B cell (primary cell): ENCODE measurements at regions not wholly inside any gene's neighbourhood (a gene's known extent, or its start where the extent isn't known, plus 50 kb on each side); places are given as distances from the start of the nearest gene placed in this dataset.

ENCODE experiments used
- ATAC-seq: fragments of 200-7000 bp; cut with Tn5 transposase; one replicate; pipeline ENCODE4 v1.10.0; 2021; ENCODE audit warnings: low read depth, mild to moderate bottlenecking, moderate number of reproducible peaks, moderate library complexity
- CTCF ChIA-PET: fragments of 350-600 bp; sonication (Branson Sonifier 250); formaldehyde crosslinking; loops from one replicate; lab custom pipeline; 2021; ENCODE audit warnings: antibody characterized with exemption, inconsistent platforms; lab: Charles Lee
- POLR2A ChIA-PET: fragments of 350-600 bp; sonication (Branson Sonifier 250); formaldehyde crosslinking; loops from one replicate; lab custom pipeline; 2021; ENCODE audit warnings: antibody characterized with exemption; lab: Charles Lee
- DNase-seq: peaks from one replicate; pipeline ENCODE4 v3.0.0; 2013
- H2AFZ ChIP-seq: 2 replicates; pipeline ENCODE4 v1.6.1; 2012; ENCODE audit warnings: mild to moderate bottlenecking, low read depth, low read length; ENCODE audit not compliant: insufficient read depth, poor library complexity, severe bottlenecking
- H3K27ac ChIP-seq, 2 donors: 1 replicate in 1 of 2; 2 replicates in 1 of 2; pipeline ENCODE4 v1.5.1; 2012 to 2013; ENCODE audit warnings: low read length in 2 of 2, mild to moderate bottlenecking in 2 of 2, moderate library complexity in 1 of 2
- H3K27me3 ChIP-seq, 4 experiments: fragments of 200-600 bp in 1 of 4; sonication (generic) in 1 of 4; replicated peaks in 1 of 4; 1 replicate in 2 of 4; 2 replicates in 2 of 4; pipeline versions ENCODE4 v1.6.1 to v1.7.0; 2013 to 2016; ENCODE audit warnings: low read length in 3 of 4, mild to moderate bottlenecking in 2 of 4, mixed read lengths in 1 of 4, moderate library complexity in 1 of 4; ENCODE audit not compliant: insufficient read depth in 4 of 4, control insufficient read depth in 3 of 4; ENCODE audit errors: control extremely low read depth in 1 of 4
- H3K36me3 ChIP-seq, 2 experiments: replicated peaks in 1 of 2; 1 replicate in 1 of 2; 2 replicates in 1 of 2; pipeline versions ENCODE4 v1.6.1 to v1.7.1; 2013; ENCODE audit warnings: low read length in 1 of 2; ENCODE audit not compliant: insufficient read depth in 2 of 2, control insufficient read depth in 1 of 2; ENCODE audit errors: control extremely low read depth in 1 of 2, extremely low read depth in 1 of 2
- H3K4me1 ChIP-seq, 2 donors: fragments of 200-600 bp in 1 of 2; sonication (generic) in 1 of 2; 1 replicate in 1 of 2; 2 replicates in 1 of 2; pipeline versions ENCODE4 v1.5.1 to v1.6.1; 2013 to 2017; ENCODE audit warnings: low read length in 2 of 2; ENCODE audit not compliant: control insufficient read depth in 2 of 2, insufficient read depth in 2 of 2
- H3K4me2 ChIP-seq: replicated peaks from 2 replicates; pipeline ENCODE3; 2012; ENCODE audit warnings: mild to moderate bottlenecking, low read depth, low read length; ENCODE audit not compliant: poor library complexity, severe bottlenecking
- H3K4me3 ChIP-seq, 5 experiments: fragments of 200-600 bp in 1 of 5; sonication (generic) in 1 of 5; 1 replicate in 3 of 5; 2 replicates in 2 of 5; pipeline versions ENCODE4 v1.5.1 to v1.7.0; 2011 to 2016; ENCODE audit warnings: low read length in 4 of 5, mild to moderate bottlenecking in 4 of 5, low read depth in 2 of 5, control low read depth in 1 of 5, moderate library complexity in 1 of 5; ENCODE audit not compliant: insufficient read depth in 1 of 5; ENCODE audit errors: control extremely low read depth in 1 of 5, extremely low read depth in 1 of 5
- H3K79me2 ChIP-seq: fragments of 200-600 bp; sonication (generic); one replicate; pipeline ENCODE4 v1.6.0; 2016; ENCODE audit warnings: low read length; ENCODE audit not compliant: control insufficient read depth, insufficient read depth
- H3K9ac ChIP-seq: fragments of 200-600 bp; sonication (generic); 2 replicates; pipeline ENCODE4 v1.6.1; 2017; ENCODE audit warnings: mild to moderate bottlenecking, low read length, moderate library complexity
- H3K9me3 ChIP-seq, 3 donors: one replicate each; pipeline versions ENCODE4 v1.6.1 to v1.7.1; 2013; ENCODE audit warnings: low read length in 2 of 3; ENCODE audit not compliant: control insufficient read depth in 2 of 3, insufficient read depth in 1 of 3; ENCODE audit errors: control extremely low read depth in 1 of 3
- H4K20me1 ChIP-seq: 2 replicates; pipeline ENCODE4 v1.6.0; 2012; ENCODE audit warnings: mild to moderate bottlenecking, low read length; ENCODE audit not compliant: insufficient read depth, control insufficient read depth, poor library complexity, severe bottlenecking
- H3K27ac Mint-ChIP-seq: one replicate; pipeline ENCODE4 v1.8.0; 2021; ENCODE audit warnings: mixed read lengths
- H3K27me3 Mint-ChIP-seq: one replicate; pipeline ENCODE4 v1.8.0; 2021; ENCODE audit warnings: mixed read lengths
- H3K4me1 Mint-ChIP-seq: one replicate; pipeline ENCODE4 v1.8.0; 2021; ENCODE audit warnings: mixed read lengths
- H3K4me3 Mint-ChIP-seq: one replicate; pipeline ENCODE4 v1.8.0; 2021; ENCODE audit warnings: mixed read lengths
- H3K9me3 Mint-ChIP-seq: one replicate; pipeline ENCODE4 v1.8.0; 2022; ENCODE audit warnings: mixed read lengths; ENCODE audit not compliant: insufficient read depth
- EZH2 ChIP-seq: IDR thresholded peaks from 2 replicates; pipeline ENCODE4 v1.6.1; 2012; ENCODE audit warnings: borderline replicate concordance, low read depth, mild to moderate bottlenecking, moderate library complexity, low read length; ENCODE audit not compliant: insufficient read depth, poor library complexity, severe bottlenecking
- WGBS: methylation state at CpG from one replicate; pipeline ENCODE4 v1.1.5; 2013; ENCODE audit warnings: missing lambda C conversion rate; ENCODE audit not compliant: insufficient coverage; 5-methylcytosine and 5-hydroxymethylcytosine counted together
- intact Hi-C: fragments of 100-400 bp; cut with micrococcal nuclease; formaldehyde crosslinking; loops from one replicate; pipeline ENCODE4 v1.10.0; 2022
- TF ChIP-seq, protein P1 (sequence below): fragments of 200-600 bp; IDR thresholded peaks from one replicate; pipeline ENCODE4 v1.8.0; 2022; ENCODE audit warnings: antibody characterized with exemption, mild to moderate bottlenecking

DNA sequence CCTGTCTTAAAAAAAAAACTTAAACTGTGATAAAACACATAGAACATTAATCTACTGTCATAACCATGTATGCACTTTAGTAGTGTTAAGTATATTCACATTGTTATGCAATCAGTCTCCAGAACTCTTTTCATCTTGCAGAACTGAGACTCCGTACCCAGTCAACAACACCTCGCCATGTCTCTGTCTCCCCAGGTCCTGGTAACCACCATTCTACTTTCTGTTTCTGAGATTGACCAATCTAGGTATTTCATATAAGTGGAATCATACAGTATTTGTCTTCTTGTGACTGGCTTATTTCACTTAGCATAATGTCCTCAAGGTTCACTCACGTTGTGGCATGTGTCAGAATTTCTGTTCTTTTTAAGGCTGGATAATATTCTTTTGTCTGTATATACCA, 290.8 kb upstream of the CXCR4 start:
- H3K4me1 Mint-ChIP-seq = peaks cover 6% of the 10 kb centered on the region
- Histone ChIP-seq H3K4me1 (no peaks in the 10 kb centered on the region), H2AFZ (no peak overlapping the region), H3K27ac (no peak overlapping the region), H3K9ac (no peak overlapping the region), H3K27me3 (peaks cover 0 to 15% (median 2%) of the 10 kb centered on the region in 4 experiments), H3K36me3 (no peaks in the 10 kb centered on the region), H3K4me2 (no peak overlapping the region), H3K9me3 (peaks cover 0 to 3% (median 0%) of the 10 kb centered on the region in 3 donors), H3K4me3 (no peak overlapping the region), H3K79me2 (no peaks in the 10 kb centered on the region), H4K20me1 (no peaks in the 10 kb centered on the region)
- DNase-seq (no peak), ATAC-seq (no peak)
- no peak for TF ChIP-seq EZH2
- TF ChIP-seq, protein P1, sequence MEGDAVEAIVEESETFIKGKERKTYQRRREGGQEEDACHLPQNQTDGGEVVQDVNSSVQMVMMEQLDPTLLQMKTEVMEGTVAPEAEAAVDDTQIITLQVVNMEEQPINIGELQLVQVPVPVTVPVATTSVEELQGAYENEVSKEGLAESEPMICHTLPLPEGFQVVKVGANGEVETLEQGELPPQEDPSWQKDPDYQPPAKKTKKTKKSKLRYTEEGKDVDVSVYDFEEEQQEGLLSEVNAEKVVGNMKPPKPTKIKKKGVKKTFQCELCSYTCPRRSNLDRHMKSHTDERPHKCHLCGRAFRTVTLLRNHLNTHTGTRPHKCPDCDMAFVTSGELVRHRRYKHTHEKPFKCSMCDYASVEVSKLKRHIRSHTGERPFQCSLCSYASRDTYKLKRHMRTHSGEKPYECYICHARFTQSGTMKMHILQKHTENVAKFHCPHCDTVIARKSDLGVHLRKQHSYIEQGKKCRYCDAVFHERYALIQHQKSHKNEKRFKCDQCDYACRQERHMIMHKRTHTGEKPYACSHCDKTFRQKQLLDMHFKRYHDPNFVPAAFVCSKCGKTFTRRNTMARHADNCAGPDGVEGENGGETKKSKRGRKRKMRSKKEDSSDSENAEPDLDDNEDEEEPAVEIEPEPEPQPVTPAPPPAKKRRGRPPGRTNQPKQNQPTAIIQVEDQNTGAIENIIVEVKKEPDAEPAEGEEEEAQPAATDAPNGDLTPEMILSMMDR = no peak
- ChIA-PET CTCF (no interaction called here), POLR2A (no interaction called here)
- intact Hi-C loops = no loop called here
- WGBS = no CpG with 5 or more reads among the region's 3 CpGs
- H3K4me3 Mint-ChIP-seq = no peak overlapping the region
- no peaks in the 10 kb centered on the region for H3K9me3 Mint-ChIP-seq
- H3K27me3 Mint-ChIP-seq = peaks cover 39% of the 10 kb centered on the region
- no peak overlapping the region for H3K27ac Mint-ChIP-seq

DNA sequence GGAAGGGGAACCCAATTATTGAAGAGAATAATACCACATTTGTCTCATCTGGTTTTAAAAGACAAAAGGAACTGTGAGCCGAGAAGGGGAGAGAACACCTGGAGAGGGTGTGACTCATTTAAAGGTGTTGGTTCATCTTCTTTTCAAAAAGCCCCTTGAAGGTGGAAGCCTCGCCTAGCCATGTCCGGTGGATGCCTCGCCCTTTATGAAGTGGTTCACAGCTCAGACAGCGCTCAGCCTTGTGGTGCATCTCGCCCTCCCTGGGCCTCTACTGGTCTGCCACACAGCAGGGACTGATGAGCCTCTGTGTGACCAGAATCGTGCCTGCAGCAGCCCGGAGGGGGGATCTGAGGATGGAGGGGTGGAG, 290.0 kb upstream of the CXCR4 start:
- peaks cover 6% of the 10 kb centered on the region for H3K4me1 Mint-ChIP-seq
- Histone ChIP-seq H3K27ac (no peak overlapping the region), H3K9me3 (peaks cover 0 to 3% (median 0%) of the 10 kb centered on the region in 3 donors), H3K36me3 (no peaks in the 10 kb centered on the region), H3K79me2 (no peaks in the 10 kb centered on the region), H3K27me3 (peaks cover 0 to 15% (median 2%) of the 10 kb centered on the region in 4 experiments), H4K20me1 (no peaks in the 10 kb centered on the region), H3K9ac (no peak overlapping the region), H3K4me2 (no peak overlapping the region), H3K4me3 (no peak overlapping the region), H2AFZ (no peak overlapping the region), H3K4me1 (no peaks in the 10 kb centered on the region)
- no peak overlapping the region for H3K4me3 Mint-ChIP-seq
- H3K27me3 Mint-ChIP-seq = peaks cover 46% of the 10 kb centered on the region
- intact Hi-C loops = no loop called here
- H3K27ac Mint-ChIP-seq = no peak overlapping the region
- DNase-seq (no peak), ATAC-seq (no peak)
- 78% methylated on average over 8 of the region's 8 CpGs for WGBS
- no peaks in the 10 kb centered on the region for H3K9me3 Mint-ChIP-seq
- TF ChIP-seq EZH2 = no peak
- TF ChIP-seq, protein P1 = no peak
- ChIA-PET CTCF (no interaction called here), POLR2A (no interaction called here)
